ENCODE measurements at regions not wholly inside any gene's neighbourhood (a gene's known extent, or its start where the extent isn't known, plus 50 kb on each side); places are given as distances from the start of the nearest gene placed in this dataset.

- Histone ChIP-seq H3K27ac (ENCODE audit: low read depth in 2 of 2, low read length in 1 of 2) (no peak overlapping the region), H3F3A (replicated peaks; ENCODE audit: insufficient read depth) (no peaks in the 10 kb centered on the region), H3K4me1 (ENCODE audit: control insufficient read depth in 1 of 2, insufficient read depth in 2 of 2, low read depth in 1 of 2, low read length in 1 of 2) (peaks cover 0 to 1% of the 10 kb centered on the region in 2 experiments; a peak in 1 of 4 replicates), H3K9me3 (no peaks in the 10 kb centered on the region), H3K36me3 (replicated peaks in 1 of 2; ENCODE audit: control insufficient read depth in 1 of 2, insufficient read depth in 2 of 2, low read length in 1 of 2) (no peaks in the 10 kb centered on the region), H3K4me2 (no peak overlapping the region), H3K9me2 (no peaks in the 10 kb centered on the region), H3K9ac (no peak overlapping the region), H2AFZ (ENCODE audit: low read depth) (no peak overlapping the region), H3K27me3 (ENCODE audit: insufficient read depth) (no peaks in the 10 kb centered on the region), H4K20me1 (ENCODE audit: insufficient read depth) (no peaks in the 10 kb centered on the region), H3K79me2 (ENCODE audit: insufficient read depth) (no peaks in the 10 kb centered on the region), H3K4me3 (ENCODE audit: low read depth in 2 of 2, low read length in 1 of 2) (no peak overlapping the region)
- TF ChIP-seq JUND (IDR thresholded peaks at IDR 0.05): no peak
- no peak for TF ChIP-seq GABPA (IDR thresholded peaks at IDR 0.05; ENCODE audit: low read depth)
- no peak for TF ChIP-seq SMC3 (IDR thresholded peaks at IDR 0.05; ENCODE audit: low read depth, low read length)
- TF ChIP-seq ELF1 (IDR thresholded peaks at IDR 0.05): no peak
- no peak for TF ChIP-seq NFIC (IDR thresholded peaks at IDR 0.05; ENCODE audit: borderline replicate concordance)
- TF ChIP-seq RCOR1 (IDR thresholded peaks at IDR 0.05; ENCODE audit: low read length): no peak
- TF ChIP-seq FOXJ3 (CRISPR knock-in tag; IDR thresholded peaks at IDR 0.05): no peak
- no peak for TF ChIP-seq GATA2 (CRISPR knock-in tag; IDR thresholded peaks at IDR 0.05)
- no peak for TF ChIP-seq RXRA (IDR thresholded peaks at IDR 0.05; ENCODE audit: borderline replicate concordance, low read depth)
- TF ChIP-seq NRF1 (IDR thresholded peaks at IDR 0.05; ENCODE audit: low read depth, low read length): no peak
- DNase-seq: no peak
- WGBS (ENCODE audit: low lambda C conversion rate): 21% methylated on average over 4 of the region's 4 CpGs
- ChIA-PET CTCF (no interaction called here), POLR2A (no interaction called here)
Measured at GRCh38 chr2:129329574-129329973, 649.9 kb upstream of the RAB6C start.

- no peaks in the 10 kb centered on the region for H4K20me1 ChIP-seq (ENCODE audit: insufficient read depth)
- H3K36me3 ChIP-seq (replicated peaks in 1 of 2; ENCODE audit: control insufficient read depth in 1 of 2, insufficient read depth in 2 of 2, low read length in 1 of 2): no peaks in the 10 kb centered on the region
Measured at GRCh38 chr2:129330504-129330903, 649.0 kb upstream of the RAB6C start.

More at GRCh38 chr2:129330504-129330903, 649.0 kb upstream of the RAB6C start:
- 4% methylated on average over 2 of the region's 2 CpGs for WGBS (ENCODE audit: low lambda C conversion rate)
- H3K79me2 ChIP-seq (ENCODE audit: insufficient read depth): no peaks in the 10 kb centered on the region
- peaks cover 0 to 3% of the 10 kb centered on the region in 2 experiments; a peak in 1 of 4 replicates for H3K4me1 ChIP-seq (ENCODE audit: control insufficient read depth in 1 of 2, insufficient read depth in 2 of 2, low read depth in 1 of 2, low read length in 1 of 2)
- DNase-seq: no peak
- no peaks in the 10 kb centered on the region for H3K9me2 ChIP-seq
- H3K4me3 ChIP-seq (ENCODE audit: low read depth in 2 of 2, low read length in 1 of 2): no peak overlapping the region
- no peaks in the 10 kb centered on the region for H3K27me3 ChIP-seq (ENCODE audit: insufficient read depth)
- H3K27ac ChIP-seq (ENCODE audit: low read depth in 2 of 2, low read length in 1 of 2): no peak overlapping the region
- H2AFZ ChIP-seq (ENCODE audit: low read depth): no peak overlapping the region
- no peak overlapping the region for H3K9ac ChIP-seq
- H3K9me3 ChIP-seq: no peaks in the 10 kb centered on the region
- no peak overlapping the region for H3K4me2 ChIP-seq
- ChIA-PET POLR2A (no interaction called here), CTCF (no interaction called here)
- H3F3A ChIP-seq (replicated peaks; ENCODE audit: insufficient read depth): no peaks in the 10 kb centered on the region
- TF ChIP-seq USF2 (IDR thresholded peaks at IDR 0.05; ENCODE audit: borderline replicate concordance, low read depth, low read length): no peak
- TF ChIP-seq RCOR1 (IDR thresholded peaks at IDR 0.05; ENCODE audit: low read length): no peak
- TF ChIP-seq EZH2phosphoT487 (IDR thresholded peaks at IDR 0.05; ENCODE audit: borderline replicate concordance, low read depth): no peak
- no peak for TF ChIP-seq RAD21 (IDR thresholded peaks at IDR 0.05; ENCODE audit: low read length)
- no peak for TF ChIP-seq FOSL2 (IDR thresholded peaks at IDR 0.05; ENCODE audit: borderline replicate concordance, low read depth)
- TF ChIP-seq RXRA (IDR thresholded peaks at IDR 0.05; ENCODE audit: borderline replicate concordance, low read depth): no peak
- TF ChIP-seq EP300 (IDR thresholded peaks at IDR 0.05; ENCODE audit: borderline replicate concordance in 1 of 2, low read depth in 1 of 2, low read length in 1 of 2): no peak
- no peak for TF ChIP-seq SIN3A (IDR thresholded peaks at IDR 0.05; ENCODE audit: borderline replicate concordance, low read depth, low read length)
- TF ChIP-seq MEF2A (IDR thresholded peaks at IDR 0.05; ENCODE audit: borderline replicate concordance, low read depth): no peak
- TF ChIP-seq JUND (IDR thresholded peaks at IDR 0.05): no peak
- no peak for TF ChIP-seq MXI1 (IDR thresholded peaks at IDR 0.05; ENCODE audit: low read depth, low read length)
- no peak for TF ChIP-seq NRF1 (IDR thresholded peaks at IDR 0.05; ENCODE audit: low read depth, low read length)
- no peak for TF ChIP-seq TAF1 (IDR thresholded peaks at IDR 0.05; ENCODE audit: borderline replicate concordance, low read depth, low read length)
- no peak for TF ChIP-seq TCF12 (IDR thresholded peaks at IDR 0.05)
- no peak for TF ChIP-seq IRF3 (IDR thresholded peaks at IDR 0.05; ENCODE audit: low read depth, low read length)
- no peak for TF ChIP-seq YY1 (IDR thresholded peaks at IDR 0.05; ENCODE audit: low read depth)
- no peak for TF ChIP-seq MAX (IDR thresholded peaks at IDR 0.05; ENCODE audit: low read depth)
- TF ChIP-seq ELF1 (IDR thresholded peaks at IDR 0.05): no peak
- no peak for TF ChIP-seq CTCF (IDR thresholded peaks at IDR 0.05)

Data from SK-N-SH (cell line).